Astrocyte (in vitro differentiated cells and primary cell): ENCODE measurements at regions not wholly inside any gene's neighbourhood (a gene's known extent, or its start where the extent isn't known, plus 50 kb on each side); places are given as distances from the start of the nearest gene placed in this dataset.

ENCODE experiments used
- DNase-seq: peaks from one replicate; pipeline ENCODE4 v3.0.0-alpha.2; 2010; ENCODE audit warnings: low read depth
- FAIRE-seq: peaks from 2 replicates; lab custom pipeline; 2011; peaks lifted over from hg19 to GRCh38; lab: Jason Lieb, UNC
- H2AFZ ChIP-seq: 2 replicates; pipeline ENCODE4 v1.6.0; 2012; ENCODE audit warnings: low read depth, low read length, inconsistent platforms
- H3K27ac ChIP-seq: 2 replicates; pipeline ENCODE4 v1.5.1; 2011; ENCODE audit warnings: low read depth, low read length, inconsistent platforms
- H3K27me3 ChIP-seq: 2 replicates; pipeline ENCODE4 v1.6.0; 2011; ENCODE audit warnings: low read length, inconsistent platforms; ENCODE audit not compliant: insufficient read depth
- H3K36me3 ChIP-seq: 2 replicates; pipeline ENCODE4 v1.5.1; 2011; ENCODE audit warnings: low read length, inconsistent platforms; ENCODE audit not compliant: insufficient read depth
- H3K4me1 ChIP-seq: 2 replicates; pipeline ENCODE4 v1.5.1; 2011; ENCODE audit warnings: low read length, inconsistent platforms; ENCODE audit not compliant: insufficient read depth
- H3K4me2 ChIP-seq: 2 replicates; pipeline ENCODE4 v1.6.0; 2012; ENCODE audit warnings: low read length, inconsistent platforms
- H3K4me3 ChIP-seq: 2 replicates; pipeline ENCODE4 v1.5.1; 2011; ENCODE audit warnings: low read depth, mild to moderate bottlenecking, low read length, inconsistent platforms; ENCODE audit not compliant: insufficient read depth
- H3K79me2 ChIP-seq: 2 replicates; pipeline ENCODE4 v1.6.0; 2012; ENCODE audit warnings: mild to moderate bottlenecking, low read length, inconsistent platforms; ENCODE audit not compliant: insufficient read depth
- H3K9ac ChIP-seq: 2 replicates; pipeline ENCODE4 v1.6.0; 2012; ENCODE audit warnings: mild to moderate bottlenecking, low read length, inconsistent platforms
- H3K9me3 ChIP-seq: 2 replicates; pipeline ENCODE4 v1.5.1; 2012; ENCODE audit warnings: low read depth, mild to moderate bottlenecking, low read length, inconsistent platforms; ENCODE audit not compliant: insufficient read depth
- H4K20me1 ChIP-seq: 2 replicates; pipeline ENCODE4 v1.6.0; 2012; ENCODE audit warnings: low read length, inconsistent platforms; ENCODE audit not compliant: insufficient read depth
- H3K27ac Mint-ChIP-seq: one replicate; pipeline ENCODE4 v1.8.0; 2021; ENCODE audit warnings: mild to moderate bottlenecking, mixed read lengths; ENCODE audit not compliant: unreplicated experiment
- H3K27me3 Mint-ChIP-seq: one replicate; pipeline ENCODE4 v1.8.0; 2021; ENCODE audit warnings: low read depth, mixed read lengths; ENCODE audit not compliant: unreplicated experiment
- H3K36me3 Mint-ChIP-seq: one replicate; pipeline ENCODE4 v1.8.0; 2021; ENCODE audit warnings: low read depth, mixed read lengths; ENCODE audit not compliant: unreplicated experiment
- H3K4me1 Mint-ChIP-seq: one replicate; pipeline ENCODE4 v1.8.0; 2021; ENCODE audit warnings: low read depth, mixed read lengths; ENCODE audit not compliant: unreplicated experiment
- H3K4me3 Mint-ChIP-seq: one replicate; pipeline ENCODE4 v1.8.0; 2021; ENCODE audit warnings: mild to moderate bottlenecking, moderate library complexity, mixed read lengths; ENCODE audit not compliant: unreplicated experiment
- H3K9me3 Mint-ChIP-seq: one replicate; pipeline ENCODE4 v1.8.0; 2021; ENCODE audit warnings: mild to moderate bottlenecking, mixed read lengths; ENCODE audit not compliant: unreplicated experiment
- CTCF ChIP-seq: IDR thresholded peaks from 2 replicates; pipeline ENCODE4 v1.5.1; 2011; ENCODE audit warnings: low read depth, mild to moderate bottlenecking, inconsistent platforms, low read length, moderate library complexity; ENCODE audit not compliant: insufficient read depth
- EZH2 ChIP-seq: IDR thresholded peaks from 2 replicates; pipeline ENCODE4 v1.6.1; 2012; ENCODE audit warnings: mild to moderate bottlenecking, low read length, inconsistent platforms; ENCODE audit not compliant: insufficient read depth

- no peak for FAIRE-seq
- H3K4me3 ChIP-seq, result no peak overlapping the region
- no peaks in the 10 kb centered on the region for H3K9me3 Mint-ChIP-seq
- H3K79me2 ChIP-seq, result no peaks in the 10 kb centered on the region
- H3K27me3 ChIP-seq, result no peaks in the 10 kb centered on the region
- H3K36me3 ChIP-seq, result no peaks in the 10 kb centered on the region
- no peak overlapping the region for H2AFZ ChIP-seq
- H3K36me3 Mint-ChIP-seq, result no peaks in the 10 kb centered on the region
- no peaks in the 10 kb centered on the region for H3K4me1 Mint-ChIP-seq
- H3K27me3 Mint-ChIP-seq, result peaks cover 66% of the 10 kb centered on the region
- H3K4me2 ChIP-seq, result no peak overlapping the region
- no peak overlapping the region for H3K27ac Mint-ChIP-seq
- DNase-seq, result no peak
- no peaks in the 10 kb centered on the region for H3K4me1 ChIP-seq
- no peak overlapping the region for H3K4me3 Mint-ChIP-seq
- H3K27ac ChIP-seq, result no peak overlapping the region
- no peak for TF ChIP-seq CTCF
- TF ChIP-seq EZH2, result no peak
- no peaks in the 10 kb centered on the region for H4K20me1 ChIP-seq
- H3K9me3 ChIP-seq, result no peaks in the 10 kb centered on the region
- no peak overlapping the region for H3K9ac ChIP-seq
Measured at GRCh38 chr17:79485991-79486390, 124.9 kb downstream of the RBFOX3 start.

GRCh38 chr17:79485419-79485985 lies 125.3 kb downstream of the RBFOX3 start:
- H2AFZ ChIP-seq, result no peak overlapping the region
- Mint-ChIP-seq H3K27ac (no peak overlapping the region), H3K9me3 (no peaks in the 10 kb centered on the region), H3K27me3 (peaks cover 68% of the 10 kb centered on the region), H3K4me1 (no peaks in the 10 kb centered on the region), H3K36me3 (peaks cover under 1% of the 10 kb centered on the region), H3K4me3 (no peak overlapping the region)
- no peaks in the 10 kb centered on the region for H3K27me3 ChIP-seq
- H3K79me2 ChIP-seq, result no peaks in the 10 kb centered on the region
- no peak overlapping the region for H3K4me2 ChIP-seq
- no peaks in the 10 kb centered on the region for H3K4me1 ChIP-seq
- H3K27ac ChIP-seq, result no peak overlapping the region
- no peak overlapping the region for H3K9ac ChIP-seq
- H4K20me1 ChIP-seq, result no peaks in the 10 kb centered on the region
- TF ChIP-seq CTCF (no peak), EZH2 (no peak)
- FAIRE-seq, result no peak
- no peak overlapping the region for H3K4me3 ChIP-seq
- H3K9me3 ChIP-seq, result no peaks in the 10 kb centered on the region
- DNase-seq, result no peak
- no peaks in the 10 kb centered on the region for H3K36me3 ChIP-seq

- no peaks in the 10 kb centered on the region for H3K36me3 ChIP-seq
- H3K27ac ChIP-seq, result no peak overlapping the region
- no peaks in the 10 kb centered on the region for H3K27me3 ChIP-seq
- no peaks in the 10 kb centered on the region for H3K4me1 ChIP-seq
- H3K27ac Mint-ChIP-seq, result no peak overlapping the region
- H3K9me3 ChIP-seq, result no peaks in the 10 kb centered on the region
- H3K36me3 Mint-ChIP-seq, result peaks cover 3% of the 10 kb centered on the region
- no peak for TF ChIP-seq EZH2
- no peak for TF ChIP-seq CTCF
- peaks cover 69% of the 10 kb centered on the region for H3K27me3 Mint-ChIP-seq
- DNase-seq, result no peak
- no peaks in the 10 kb centered on the region for H3K9me3 Mint-ChIP-seq
- no peaks in the 10 kb centered on the region for H4K20me1 ChIP-seq
- no peak overlapping the region for H3K4me3 Mint-ChIP-seq
- no peak overlapping the region for H3K4me3 ChIP-seq
- no peaks in the 10 kb centered on the region for H3K4me1 Mint-ChIP-seq
- FAIRE-seq, result no peak
- no peak overlapping the region for H3K9ac ChIP-seq
- H3K79me2 ChIP-seq, result no peaks in the 10 kb centered on the region
- no peak overlapping the region for H2AFZ ChIP-seq
- no peak overlapping the region for H3K4me2 ChIP-seq
Measured at GRCh38 chr17:79484600-79485418, 126.0 kb downstream of the RBFOX3 start.
